Liver (tissue), 8 donors: ENCODE measurements at regions not wholly inside any gene's neighbourhood (a gene's known extent, or its start where the extent isn't known, plus 50 kb on each side); places are given as distances from the start of the nearest gene placed in this dataset.

Experiments used
- DNase-seq: peaks from one replicate; pipeline ENCODE4 v3.0.0-alpha.2; 2017; ENCODE audit warnings: low spot score
- H3K27ac ChIP-seq, 2 donors: one replicate each; pipeline ENCODE4 v1.7.0; 2013; ENCODE audit warnings: inconsistent platforms in 2 of 2, low read length in 2 of 2, control low read depth in 1 of 2, low read depth in 1 of 2, mild to moderate bottlenecking in 1 of 2
- H3K27me3 ChIP-seq, 4 donors: one replicate each; pipeline versions ENCODE4 v1.6.1 to v1.7.0; 2013; ENCODE audit warnings: low read length in 3 of 4, inconsistent platforms in 1 of 4, mild to moderate bottlenecking in 1 of 4, moderate library complexity in 1 of 4; ENCODE audit not compliant: control insufficient read depth in 4 of 4, insufficient read depth in 4 of 4
- H3K36me3 ChIP-seq, 4 donors: one replicate each; pipeline versions ENCODE4 v1.6.1 to v1.7.0; 2013; ENCODE audit warnings: low read length in 3 of 4, mild to moderate bottlenecking in 3 of 4, low read depth in 1 of 4, moderate library complexity in 1 of 4; ENCODE audit not compliant: control insufficient read depth in 4 of 4, insufficient read depth in 3 of 4
- H3K4me1 ChIP-seq, 4 donors: one replicate each; pipeline versions ENCODE4 v1.6.1 to v1.7.0; 2013; ENCODE audit warnings: low read length in 3 of 4, mild to moderate bottlenecking in 3 of 4, moderate library complexity in 1 of 4; ENCODE audit not compliant: control insufficient read depth in 4 of 4, insufficient read depth in 4 of 4
- H3K4me3 ChIP-seq, 3 donors: one replicate each; pipeline versions ENCODE4 v1.6.1 to v1.7.0; 2013; ENCODE audit warnings: low read length in 3 of 3, control low read depth in 1 of 3, low read depth in 1 of 3, mild to moderate bottlenecking in 1 of 3
- H3K9ac ChIP-seq, 2 donors: one replicate each; pipeline ENCODE4 v1.7.0; 2013; ENCODE audit warnings: low read length in 2 of 2, mild to moderate bottlenecking in 2 of 2, moderate library complexity in 2 of 2, control low read depth in 1 of 2, low read depth in 1 of 2
- H3K9me3 ChIP-seq, 4 donors: one replicate each; pipeline versions ENCODE4 v1.6.1 to v1.7.0; 2013; ENCODE audit warnings: low read length in 3 of 4; ENCODE audit not compliant: control insufficient read depth in 4 of 4
- EGR1 ChIP-seq, 2 donors: IDR thresholded peaks; 2 replicates each; pipeline ENCODE4 v1.6.1; 2016 to 2018; ENCODE audit warnings: antibody characterized with exemption in 2 of 2, low read depth in 2 of 2
- FOXA1 ChIP-seq: IDR thresholded peaks from 2 replicates; pipeline ENCODE4 v1.6.1; 2016; ENCODE audit warnings: antibody characterized with exemption
- FOXA2 ChIP-seq: IDR thresholded peaks from 2 replicates; pipeline ENCODE4 v1.6.1; 2016; ENCODE audit warnings: antibody characterized with exemption
- GABPA ChIP-seq, 2 donors: IDR thresholded peaks in 1 of 2; conservative IDR thresholded peaks in 1 of 2; 2 replicates each; pipeline ENCODE4 v1.6.1; 2016; ENCODE audit warnings: antibody characterized with exemption in 2 of 2, mild to moderate bottlenecking in 1 of 2, moderate library complexity in 1 of 2
- HNF4A ChIP-seq, 2 donors: conservative IDR thresholded peaks; 2 replicates each; pipeline ENCODE4 v1.6.1; 2016; ENCODE audit warnings: antibody characterized with exemption in 2 of 2, mild to moderate bottlenecking in 2 of 2
- HNF4G ChIP-seq: IDR thresholded peaks from 2 replicates; pipeline ENCODE4 v1.6.1; 2016; ENCODE audit warnings: antibody characterized with exemption
- JUND ChIP-seq, 2 donors: IDR thresholded peaks; 2 replicates each; pipeline ENCODE4 v1.6.1; 2016; ENCODE audit warnings: antibody characterized with exemption in 2 of 2
- NR2F2 ChIP-seq: IDR thresholded peaks from 2 replicates; pipeline ENCODE4 v1.6.1; 2016; ENCODE audit warnings: antibody characterized with exemption
- RAD21 ChIP-seq, 2 donors: IDR thresholded peaks; 2 replicates each; pipeline ENCODE4 v1.6.1; 2016; ENCODE audit warnings: antibody characterized with exemption in 2 of 2, mild to moderate bottlenecking in 2 of 2
- RXRA ChIP-seq, 2 donors: IDR thresholded peaks; 2 replicates each; pipeline ENCODE4 v1.6.1; 2017 to 2018; ENCODE audit warnings: antibody characterized with exemption in 2 of 2, mild to moderate bottlenecking in 1 of 2
- SP1 ChIP-seq: IDR thresholded peaks from 2 replicates; pipeline ENCODE4 v1.6.1; 2018; ENCODE audit warnings: antibody characterized with exemption, mild to moderate bottlenecking
- TAF1 ChIP-seq: conservative IDR thresholded peaks from 2 replicates; pipeline ENCODE4 v1.6.1; 2016; ENCODE audit warnings: antibody characterized with exemption, mild to moderate bottlenecking
- YY1 ChIP-seq: IDR thresholded peaks from 2 replicates; pipeline ENCODE4 v1.6.1; 2016; ENCODE audit warnings: antibody characterized with exemption, mild to moderate bottlenecking
- WGBS: extraction: QIAGEN DNeasy Blood & Tissue Kit; methylation state at CpG from one replicate; pipeline ENCODE4 v1.1.7; 2013; 5-methylcytosine and 5-hydroxymethylcytosine counted together
- TF ChIP-seq, protein P1 (sequence below): IDR thresholded peaks from 2 replicates; pipeline ENCODE4 v1.6.1; 2016; ENCODE audit warnings: antibody characterized with exemption
- TF ChIP-seq, protein P2 (sequence below): fragments of 150-350 bp; IDR thresholded peaks from 2 replicates; pipeline ENCODE4 v1.5.1; 2017; ENCODE audit warnings: improper control_type of control experiment, low read depth, low read length; ENCODE audit not compliant: missing input control
- TF ChIP-seq, protein P3 (sequence below): IDR thresholded peaks from 2 replicates; pipeline ENCODE4 v1.6.1; 2016; ENCODE audit warnings: antibody characterized with exemption
- TF ChIP-seq, protein P4 (sequence below): IDR thresholded peaks from 2 replicates; pipeline ENCODE4 v1.6.1; 2016; ENCODE audit warnings: antibody characterized with exemption, mild to moderate bottlenecking
- TF ChIP-seq, protein P5 (sequence below): IDR thresholded peaks from 2 replicates; pipeline ENCODE4 v1.6.1; 2016; ENCODE audit warnings: antibody characterized with exemption
- donor health status: healthy.
- donor health status: healthy.
- donor health status: healthy.
- donor health status: healthy.
- donor health status: healthy.

DNA sequence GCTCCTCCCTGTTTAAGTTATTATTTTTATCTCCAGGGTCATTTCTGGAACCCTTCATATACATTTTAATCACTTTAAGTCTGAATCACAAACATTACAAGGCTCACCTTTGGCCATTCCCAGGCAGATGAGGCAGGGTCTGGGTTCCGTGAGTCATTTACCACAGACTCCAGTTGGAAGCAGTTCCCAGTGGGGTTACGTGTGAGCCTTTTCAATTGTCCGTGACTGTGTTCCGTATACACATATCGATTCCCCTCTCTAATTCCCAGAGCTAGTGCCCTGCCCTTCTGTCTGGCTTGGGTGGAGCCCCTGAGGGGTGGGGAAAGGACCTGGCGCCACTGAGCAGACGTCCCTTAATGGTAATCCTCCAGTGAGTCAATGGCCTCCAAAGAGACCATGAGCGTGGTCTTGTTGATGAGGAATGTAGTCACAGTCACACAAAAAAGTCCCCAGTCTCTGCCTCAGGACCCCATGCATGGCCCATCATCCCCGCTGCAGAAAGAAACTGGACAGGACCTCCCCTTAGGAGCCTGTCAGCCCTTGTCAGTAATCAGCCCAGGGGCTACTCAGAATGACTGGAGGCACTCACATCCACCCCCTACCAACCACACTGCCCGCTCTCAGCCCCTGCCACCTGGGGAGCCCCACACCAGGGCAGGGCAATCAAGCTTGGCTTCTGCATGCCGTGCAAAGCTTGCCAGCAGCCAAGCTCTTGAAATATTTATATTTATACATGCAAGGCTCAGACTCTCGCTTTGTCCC lies 144.4 kb downstream of the ZIC5 start:
- Histone ChIP-seq H3K9ac (no peak overlapping the region), H3K36me3 (no peaks in the 10 kb centered on the region), H3K9me3 (no peaks in the 10 kb centered on the region), H3K4me3 (no peak overlapping the region), H3K27ac (no peak overlapping the region), H3K27me3 (no peaks in the 10 kb centered on the region), H3K4me1 (peaks cover 0 to 5% (median 0%) of the 10 kb centered on the region in 4 donors)
- DNase-seq = no peak
- TF ChIP-seq FOXA1 (no peak), SP1 (no peak), EGR1 (IDR thresholded peaks at IDR 0.05; ENCODE audit: low read depth in 2 of 2) (no peak), NR2F2 (no peak), TAF1 (no peak), RXRA (IDR thresholded peaks at IDR 0.05) (no peak), HNF4G (no peak), JUND (IDR thresholded peaks at IDR 0.05) (no peak), FOXA2 (no peak), HNF4A (conservative IDR thresholded peaks at IDR 0.05) (no peak), YY1 (no peak), GABPA (IDR thresholded peaks at IDR 0.05 in 1 of 2, conservative IDR thresholded peaks at IDR 0.05 in 1 of 2) (no peak), RAD21 (IDR thresholded peaks at IDR 0.05) (no peak)
- TF ChIP-seq, protein P1, sequence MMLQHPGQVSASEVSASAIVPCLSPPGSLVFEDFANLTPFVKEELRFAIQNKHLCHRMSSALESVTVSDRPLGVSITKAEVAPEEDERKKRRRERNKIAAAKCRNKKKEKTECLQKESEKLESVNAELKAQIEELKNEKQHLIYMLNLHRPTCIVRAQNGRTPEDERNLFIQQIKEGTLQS = no peak
- TF ChIP-seq, protein P2, sequence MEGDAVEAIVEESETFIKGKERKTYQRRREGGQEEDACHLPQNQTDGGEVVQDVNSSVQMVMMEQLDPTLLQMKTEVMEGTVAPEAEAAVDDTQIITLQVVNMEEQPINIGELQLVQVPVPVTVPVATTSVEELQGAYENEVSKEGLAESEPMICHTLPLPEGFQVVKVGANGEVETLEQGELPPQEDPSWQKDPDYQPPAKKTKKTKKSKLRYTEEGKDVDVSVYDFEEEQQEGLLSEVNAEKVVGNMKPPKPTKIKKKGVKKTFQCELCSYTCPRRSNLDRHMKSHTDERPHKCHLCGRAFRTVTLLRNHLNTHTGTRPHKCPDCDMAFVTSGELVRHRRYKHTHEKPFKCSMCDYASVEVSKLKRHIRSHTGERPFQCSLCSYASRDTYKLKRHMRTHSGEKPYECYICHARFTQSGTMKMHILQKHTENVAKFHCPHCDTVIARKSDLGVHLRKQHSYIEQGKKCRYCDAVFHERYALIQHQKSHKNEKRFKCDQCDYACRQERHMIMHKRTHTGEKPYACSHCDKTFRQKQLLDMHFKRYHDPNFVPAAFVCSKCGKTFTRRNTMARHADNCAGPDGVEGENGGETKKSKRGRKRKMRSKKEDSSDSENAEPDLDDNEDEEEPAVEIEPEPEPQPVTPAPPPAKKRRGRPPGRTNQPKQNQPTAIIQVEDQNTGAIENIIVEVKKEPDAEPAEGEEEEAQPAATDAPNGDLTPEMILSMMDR = no peak
- TF ChIP-seq, protein P3, sequence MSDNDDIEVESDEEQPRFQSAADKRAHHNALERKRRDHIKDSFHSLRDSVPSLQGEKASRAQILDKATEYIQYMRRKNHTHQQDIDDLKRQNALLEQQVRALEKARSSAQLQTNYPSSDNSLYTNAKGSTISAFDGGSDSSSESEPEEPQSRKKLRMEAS = no peak
- TF ChIP-seq, protein P4, sequence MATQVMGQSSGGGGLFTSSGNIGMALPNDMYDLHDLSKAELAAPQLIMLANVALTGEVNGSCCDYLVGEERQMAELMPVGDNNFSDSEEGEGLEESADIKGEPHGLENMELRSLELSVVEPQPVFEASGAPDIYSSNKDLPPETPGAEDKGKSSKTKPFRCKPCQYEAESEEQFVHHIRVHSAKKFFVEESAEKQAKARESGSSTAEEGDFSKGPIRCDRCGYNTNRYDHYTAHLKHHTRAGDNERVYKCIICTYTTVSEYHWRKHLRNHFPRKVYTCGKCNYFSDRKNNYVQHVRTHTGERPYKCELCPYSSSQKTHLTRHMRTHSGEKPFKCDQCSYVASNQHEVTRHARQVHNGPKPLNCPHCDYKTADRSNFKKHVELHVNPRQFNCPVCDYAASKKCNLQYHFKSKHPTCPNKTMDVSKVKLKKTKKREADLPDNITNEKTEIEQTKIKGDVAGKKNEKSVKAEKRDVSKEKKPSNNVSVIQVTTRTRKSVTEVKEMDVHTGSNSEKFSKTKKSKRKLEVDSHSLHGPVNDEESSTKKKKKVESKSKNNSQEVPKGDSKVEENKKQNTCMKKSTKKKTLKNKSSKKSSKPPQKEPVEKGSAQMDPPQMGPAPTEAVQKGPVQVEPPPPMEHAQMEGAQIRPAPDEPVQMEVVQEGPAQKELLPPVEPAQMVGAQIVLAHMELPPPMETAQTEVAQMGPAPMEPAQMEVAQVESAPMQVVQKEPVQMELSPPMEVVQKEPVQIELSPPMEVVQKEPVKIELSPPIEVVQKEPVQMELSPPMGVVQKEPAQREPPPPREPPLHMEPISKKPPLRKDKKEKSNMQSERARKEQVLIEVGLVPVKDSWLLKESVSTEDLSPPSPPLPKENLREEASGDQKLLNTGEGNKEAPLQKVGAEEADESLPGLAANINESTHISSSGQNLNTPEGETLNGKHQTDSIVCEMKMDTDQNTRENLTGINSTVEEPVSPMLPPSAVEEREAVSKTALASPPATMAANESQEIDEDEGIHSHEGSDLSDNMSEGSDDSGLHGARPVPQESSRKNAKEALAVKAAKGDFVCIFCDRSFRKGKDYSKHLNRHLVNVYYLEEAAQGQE = no peak
- TF ChIP-seq, protein P5, sequence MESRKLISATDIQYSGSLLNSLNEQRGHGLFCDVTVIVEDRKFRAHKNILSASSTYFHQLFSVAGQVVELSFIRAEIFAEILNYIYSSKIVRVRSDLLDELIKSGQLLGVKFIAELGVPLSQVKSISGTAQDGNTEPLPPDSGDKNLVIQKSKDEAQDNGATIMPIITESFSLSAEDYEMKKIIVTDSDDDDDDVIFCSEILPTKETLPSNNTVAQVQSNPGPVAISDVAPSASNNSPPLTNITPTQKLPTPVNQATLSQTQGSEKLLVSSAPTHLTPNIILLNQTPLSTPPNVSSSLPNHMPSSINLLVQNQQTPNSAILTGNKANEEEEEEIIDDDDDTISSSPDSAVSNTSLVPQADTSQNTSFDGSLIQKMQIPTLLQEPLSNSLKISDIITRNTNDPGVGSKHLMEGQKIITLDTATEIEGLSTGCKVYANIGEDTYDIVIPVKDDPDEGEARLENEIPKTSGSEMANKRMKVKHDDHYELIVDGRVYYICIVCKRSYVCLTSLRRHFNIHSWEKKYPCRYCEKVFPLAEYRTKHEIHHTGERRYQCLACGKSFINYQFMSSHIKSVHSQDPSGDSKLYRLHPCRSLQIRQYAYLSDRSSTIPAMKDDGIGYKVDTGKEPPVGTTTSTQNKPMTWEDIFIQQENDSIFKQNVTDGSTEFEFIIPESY = no peak
- 96% methylated on average over 12 of the region's 12 CpGs for WGBS
